K562 (cell line): ENCODE measurements at regions not wholly inside any gene's neighbourhood (a gene's known extent, or its start where the extent isn't known, plus 50 kb on each side); places are given as distances from the start of the nearest gene placed in this dataset.

Experiments
- ATAC-seq: fragments of 200-7000 bp; cut with Tn5 transposase; 3 replicates; pipeline ENCODE4 v1.9.1; 2020; ENCODE audit warnings: moderate library complexity
- BruUV-seq: library from RNA; stranded (reverse); fragments of 400-500 nt; replicated peaks from 2 replicates; lab custom pipeline; 2021; lab: Mats Ljungman, UMichigan
- CTCF ChIA-PET: fragments of 300-600 bp; formaldehyde crosslinking; extraction: SDS; loops from one replicate; lab custom pipeline; 2021; ENCODE audit warnings: low intra/inter-chr PET ratio; lab: Yijun Ruan, JAX
- POLR2A ChIA-PET: fragments of 300-600, 350-650 bp; sonication (Branson Sonifier 250); formaldehyde crosslinking; extraction: SDS; loops from one replicate; lab custom pipeline; 2021; ENCODE audit warnings: antibody characterized with exemption, inconsistent platforms; lab: Yijun Ruan, JAX
- DNase-seq, 4 experiments: peaks; one replicate each; pipeline versions ENCODE4 v3.0.0 to v3.0.0-alpha.2; 2011 to 2018; ENCODE audit warnings: low spot score in 3 of 4, mixed read lengths in 3 of 4; ENCODE audit errors: extremely low read depth in 1 of 4
- FAIRE-seq: peaks from 2 replicates; lab custom pipeline; 2011; peaks lifted over from hg19 to GRCh38; lab: Jason Lieb, UNC
- H2AFZ ChIP-seq: 2 replicates; pipeline ENCODE4 v1.6.0; 2011; ENCODE audit warnings: low read depth, low read length, control low read depth, inconsistent platforms
- H3K27ac ChIP-seq: fragments of 200-600 bp; 3 replicates; pipeline ENCODE4 v1.8.0; 2011; ENCODE audit warnings: low read depth, mild to moderate bottlenecking, control low read depth, inconsistent platforms, low read length, moderate library complexity, mixed read lengths; ENCODE audit errors: extremely low read depth
- H3K27me3 ChIP-seq, 2 experiments: fragments of 300-600 bp in 1 of 2; 2 replicates in 1 of 2; 3 replicates in 1 of 2; pipeline versions ENCODE4 v1.6.0 to v1.8.0; 2011; ENCODE audit warnings: inconsistent platforms in 2 of 2, low read length in 2 of 2, mild to moderate bottlenecking in 1 of 2, mixed read lengths in 1 of 2, moderate library complexity in 1 of 2; ENCODE audit not compliant: control insufficient read depth in 2 of 2, insufficient read depth in 2 of 2
- H3K36me3 ChIP-seq: fragments of 300-600 bp; 3 replicates; pipeline ENCODE4 v1.8.0; 2011; ENCODE audit warnings: mild to moderate bottlenecking, low read length, inconsistent platforms; ENCODE audit not compliant: control insufficient read depth, insufficient read depth
- H3K4me1 ChIP-seq, 2 experiments: fragments of 200-600 bp in 1 of 2; replicated peaks in 1 of 2; 2 replicates in 1 of 2; 3 replicates in 1 of 2; pipeline versions ENCODE4 v1.5.1 to v1.8.0; 2011; ENCODE audit warnings: inconsistent platforms in 2 of 2, low read length in 2 of 2, mild to moderate bottlenecking in 1 of 2, mixed read lengths in 1 of 2, moderate library complexity in 1 of 2; ENCODE audit not compliant: control insufficient read depth in 2 of 2, insufficient read depth in 2 of 2
- H3K4me2 ChIP-seq: 2 replicates; pipeline ENCODE4 v1.6.1; 2011; ENCODE audit warnings: low read length, control low read depth, inconsistent platforms, mixed read lengths; ENCODE audit not compliant: insufficient read depth
- H3K4me3 ChIP-seq: fragments of 200-600 bp; sonication (generic), shearing (Covaris generic); 2 replicates; pipeline ENCODE4 v1.5.1; 2016; ENCODE audit warnings: control low read depth, inconsistent platforms
- H3K79me2 ChIP-seq: fragments of 200-600 bp; 3 replicates; pipeline ENCODE4 v1.8.0; 2011; ENCODE audit warnings: low read length, inconsistent platforms; ENCODE audit not compliant: control insufficient read depth, insufficient read depth
- H3K9ac ChIP-seq, 2 experiments: 2 replicates each; pipeline versions ENCODE4 v1.6.0 to v1.6.1; 2011; ENCODE audit warnings: low read depth in 2 of 2, low read length in 2 of 2, control low read depth in 1 of 2, inconsistent platforms in 1 of 2, mild to moderate bottlenecking in 1 of 2, mixed read lengths in 1 of 2; ENCODE audit not compliant: insufficient read depth in 1 of 2
- H3K9me1 ChIP-seq: one replicate; pipeline ENCODE4 v1.6.0; 2011; ENCODE audit warnings: inconsistent platforms, mild to moderate bottlenecking, low read length, moderate library complexity; ENCODE audit not compliant: control insufficient read depth, insufficient read depth
- H3K9me3 ChIP-seq: replicated peaks from 2 replicates; pipeline ENCODE4 v1.5.1; 2011; ENCODE audit warnings: low read depth, low read length, inconsistent platforms; ENCODE audit not compliant: control insufficient read depth, insufficient read depth
- H4K20me1 ChIP-seq: replicated peaks from 2 replicates; pipeline ENCODE4 v1.6.1; 2011; ENCODE audit warnings: low read length, inconsistent platforms, mixed read lengths; ENCODE audit not compliant: control insufficient read depth, insufficient read depth
- CBFA2T2 ChIP-seq: fragments of 450-650 bp; conservative IDR thresholded peaks from 2 replicates; pipeline ENCODE4 v1.6.1; 2017; ENCODE audit warnings: mild to moderate bottlenecking
- CBFA2T3 ChIP-seq: fragments of 450-650 bp; IDR thresholded peaks from 2 replicates; pipeline ENCODE4 v1.6.1; 2017
- CXXC5 ChIP-seq: fragments of 250-450 bp; sonication (Bioruptor Pico); IDR thresholded peaks from 2 replicates; pipeline ENCODE4 v1.8.0; 2022; ENCODE audit warnings: inconsistent platforms, mild to moderate bottlenecking, moderate library complexity
- ELF2 ChIP-seq: fragments of 250-450 bp; sonication (Bioruptor Pico); IDR thresholded peaks from 2 replicates; pipeline ENCODE4 v1.5.0; 2021; ENCODE audit warnings: mild to moderate bottlenecking
- ELF4 ChIP-seq: fragments of 450-650 bp; formaldehyde crosslinking; IDR thresholded peaks from 2 replicates; pipeline ENCODE4 v1.4.0; 2022; ENCODE audit warnings: missing genetic modification characterization
- ESRRB ChIP-seq: fragments of 250-450 bp; sonication (Bioruptor Pico); IDR thresholded peaks from 2 replicates; pipeline ENCODE4 v1.5.0; 2020; ENCODE audit warnings: mild to moderate bottlenecking, moderate library complexity, borderline replicate concordance
- FOSL1 ChIP-seq: fragments of 200-800 bp; sonication (Bioruptor generic); conservative IDR thresholded peaks from 2 replicates; pipeline ENCODE4 v1.6.1; 2016; ENCODE audit warnings: missing genetic modification characterization, missing compliant biosample characterization
- FOXA3 ChIP-seq, 2 experiments: fragments of 450-650 bp in 1 of 2; sonication (generic) in 1 of 2; formaldehyde crosslinking; IDR thresholded peaks in 1 of 2; conservative IDR thresholded peaks in 1 of 2; 2 replicates each; pipeline versions ENCODE4 v1.4.0 to v1.8.0; 2020 to 2022; ENCODE audit warnings: mild to moderate bottlenecking in 2 of 2, missing genetic modification reagents in 1 of 2
- GATA2 ChIP-seq: sonication (generic); formaldehyde crosslinking; IDR thresholded peaks from 2 replicates; pipeline ENCODE4 v1.4.0; 2020; ENCODE audit warnings: mild to moderate bottlenecking, missing genetic modification reagents
- KLF16 ChIP-seq: IDR thresholded peaks from 2 replicates; pipeline ENCODE4 v1.6.1; 2016; ENCODE audit warnings: antibody characterized with exemption
- NCOR1 ChIP-seq: fragments of 450-650 bp; IDR thresholded peaks from 2 replicates; pipeline ENCODE4 v1.6.1; 2016; ENCODE audit warnings: mild to moderate bottlenecking, moderate library complexity
- PHB2 ChIP-seq: fragments of 450-650 bp; IDR thresholded peaks from 2 replicates; pipeline ENCODE4 v1.6.1; 2017; ENCODE audit warnings: low read depth
- SMARCA4 ChIP-seq: fragments of 450-650 bp; IDR thresholded peaks from 2 replicates; pipeline ENCODE4 v1.6.1; 2016
- STAT5B ChIP-seq: fragments of 250-450 bp; sonication (Bioruptor Pico); IDR thresholded peaks from 2 replicates; pipeline ENCODE4 v1.8.0; 2021; ENCODE audit warnings: mild to moderate bottlenecking, inconsistent platforms
- TCF3 ChIP-seq: sonication (generic); formaldehyde crosslinking; IDR thresholded peaks from 2 replicates; pipeline ENCODE4 v1.4.0; 2020; ENCODE audit warnings: mild to moderate bottlenecking, missing genetic modification reagents
- TEAD4 ChIP-seq, 2 experiments: sonication (generic) in 1 of 2; formaldehyde crosslinking in 1 of 2; IDR thresholded peaks; 2 replicates each; pipeline versions ENCODE4 v1.6.1 to v1.8.0; 2012 to 2022; ENCODE audit warnings: borderline replicate concordance in 1 of 2, inconsistent platforms in 1 of 2, low read length in 1 of 2, mild to moderate bottlenecking in 1 of 2, missing genetic modification reagents in 1 of 2
- ZBTB17 ChIP-seq: fragments of 450-650 bp; formaldehyde crosslinking; IDR thresholded peaks from 2 replicates; pipeline ENCODE4 v1.4.0; 2020; ENCODE audit warnings: mild to moderate bottlenecking
- ZEB2 ChIP-seq: fragments of 450-650 bp; IDR thresholded peaks from 2 replicates; pipeline ENCODE4 v1.6.1; 2016
- ZNF696 ChIP-seq: fragments of 250-450 bp; sonication (Bioruptor Pico); conservative IDR thresholded peaks from 2 replicates; pipeline ENCODE4 v1.4.0; 2020; ENCODE audit warnings: mild to moderate bottlenecking, moderate library complexity
- WGBS: fragments of 100-300 bp; shearing (Covaris generic); methylation state at CpG from one replicate; pipeline ENCODE4 v1.1.6; 2016; ENCODE audit warnings: low coverage, mixed read lengths; ENCODE audit not compliant: insufficient coverage; ENCODE audit errors: missing lambda C conversion rate; 5-methylcytosine and 5-hydroxymethylcytosine counted together
- in situ Hi-C: fragments of 300-500 bp; cut with MboI; formaldehyde crosslinking; loops from 4 replicates; pipeline ENCODE4 v1.15.0; 2018; ENCODE audit warnings: inconsistent platforms, mixed read lengths
- intact Hi-C: fragments of 100-400 bp; cut with micrococcal nuclease; formaldehyde crosslinking; loops from 2 replicates; pipeline ENCODE4 v1.14.2; 2022
- TF ChIP-seq, protein P1 (sequence below): fragments of 450-650 bp; IDR thresholded peaks from 2 replicates; pipeline ENCODE4 v1.6.1; 2016; ENCODE audit warnings: low read depth, mild to moderate bottlenecking, moderate library complexity

DNA sequence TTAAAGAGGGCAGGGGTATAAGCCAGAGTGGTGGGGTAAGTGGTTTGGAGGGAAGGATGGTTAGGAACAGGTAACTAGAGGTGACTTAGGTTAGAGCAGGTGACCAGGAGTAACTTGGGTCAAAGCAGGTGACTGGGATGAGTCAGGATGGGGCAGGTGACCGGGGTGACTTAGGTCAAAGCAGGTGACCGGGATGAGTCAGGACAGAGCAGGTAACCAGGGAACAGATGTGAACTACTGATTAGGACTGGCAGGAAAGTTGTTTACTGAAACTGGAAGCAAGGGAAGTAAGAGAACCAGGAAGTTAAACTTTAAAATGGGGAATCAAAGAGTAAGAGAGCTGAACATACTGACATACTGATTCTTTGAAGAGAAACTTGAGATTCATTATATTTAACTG lies 57.4 kb downstream of the FSCB start:
- POLR2A ChIA-PET = no interaction called here
- DNase-seq (no peak), FAIRE-seq (no peak), ATAC-seq (no peak)
- CTCF ChIA-PET = no interaction called here
- no peak overlapping the region for H3K9ac ChIP-seq
- in situ Hi-C loops (no loop called here), intact Hi-C loops (no loop called here)
- H3K27me3 ChIP-seq = no peaks in the 10 kb centered on the region
- H3K4me3 ChIP-seq = no peak overlapping the region
- H3K9me3 ChIP-seq = 0 out of 2 replicates have a peak, but pooled peaks cover 2% of the 10 kb centered on the region
- no peaks in the 10 kb centered on the region for H3K79me2 ChIP-seq
- no peaks in the 10 kb centered on the region for H4K20me1 ChIP-seq
- no peaks in the 10 kb centered on the region for H3K4me1 ChIP-seq
- no peaks in the 10 kb centered on the region for H3K9me1 ChIP-seq
- no peak overlapping the region for H3K4me2 ChIP-seq
- 9% methylated on average over 2 of the region's 2 CpGs for WGBS
- TF ChIP-seq TCF3 (CRISPR knock-in tag) (peak; percentile 33; the same call in 1 of the 2 replicates), KLF16 (no peak), ZEB2 (peak; percentile 50), FOSL1 (tag) (peak; percentile 33; the same call in 1 of the 2 replicates)
- no TSS peak for BruUV-seq
- H3K27ac ChIP-seq = no peak overlapping the region
- no peaks in the 10 kb centered on the region for H3K36me3 ChIP-seq
- H2AFZ ChIP-seq = no peak overlapping the region

DNA sequence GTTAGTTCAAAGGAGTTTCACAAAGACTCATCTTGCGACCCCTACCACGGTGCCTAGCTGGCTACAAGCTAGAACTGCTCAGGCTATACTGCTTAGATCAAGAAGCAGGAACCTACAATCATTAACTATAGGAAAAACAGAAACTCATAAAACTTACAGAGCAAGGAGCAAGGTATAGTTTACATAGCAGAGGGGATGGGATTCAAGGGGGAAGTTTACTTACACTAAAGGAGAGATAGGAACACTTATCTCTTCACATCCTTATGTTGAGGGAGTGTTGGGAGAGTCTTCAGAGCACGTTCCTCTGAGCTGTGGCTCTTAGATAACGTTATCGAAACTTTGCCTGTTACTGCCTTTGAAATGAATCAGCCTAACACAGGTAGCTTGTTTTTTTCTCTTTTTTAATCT lies 58.1 kb downstream of the FSCB start:
- ChIA-PET POLR2A (no interaction called here), CTCF (no interaction called here)
- H3K4me3 ChIP-seq = no peak overlapping the region
- intact Hi-C loops = no loop called here
- no peak overlapping the region for H3K9ac ChIP-seq
- H3K27me3 ChIP-seq = no peaks in the 10 kb centered on the region
- H4K20me1 ChIP-seq = no peaks in the 10 kb centered on the region
- in situ Hi-C loops = no loop called here
- 0% methylated on average over 5 of the region's 5 CpGs for WGBS
- BruUV-seq = no TSS peak
- no peaks in the 10 kb centered on the region for H3K79me2 ChIP-seq
- 0 out of 2 replicates have a peak, but pooled peaks cover 2% of the 10 kb centered on the region for H3K9me3 ChIP-seq
- DNase-seq (peak; percentile 35 to 53 (median 42)), ATAC-seq (peak; percentile 56; the same call in 2 of the 3 replicates), FAIRE-seq (no peak)
- H3K36me3 ChIP-seq = no peaks in the 10 kb centered on the region
- no peaks in the 10 kb centered on the region for H3K4me1 ChIP-seq
- H2AFZ ChIP-seq = no peak overlapping the region
- H3K9me1 ChIP-seq = no peaks in the 10 kb centered on the region
- H3K4me2 ChIP-seq = no peak overlapping the region
- peak overlapping the region; percentile 39; the same call in 1 of the 3 replicates for H3K27ac ChIP-seq
- TF ChIP-seq CXXC5 (CRISPR knock-in tag) (0 out of 2 replicates have a peak, but pooled peaks have one; percentile 51), TEAD4 (IDR thresholded peaks at IDR 0.05; ENCODE audit: low read length) (peak; percentile 88), TEAD4 (CRISPR knock-in tag; IDR thresholded peaks at IDR 0.05; ENCODE audit: borderline replicate concordance) (no peak), ELF2 (CRISPR knock-in tag) (no peak), ELF4 (CRISPR knock-in tag) (0 out of 2 replicates have a peak, but pooled peaks have one; percentile 56), ZBTB17 (no peak), NCOR1 (peak; percentile 86), FOXA3 (CRISPR knock-in tag; conservative IDR thresholded peaks at IDR 0.05 in 1 of 2, IDR thresholded peaks at IDR 0.05 in 1 of 2) (peak in 1 of 2 experiments; percentile 52; a peak in 1 of 4 replicates), ESRRB (CRISPR knock-in tag) (no peak), CBFA2T2 (peak; percentile 91), GATA2 (CRISPR knock-in tag) (peak; percentile 88), CBFA2T3 (peak; percentile 93), PHB2 (peak; percentile 68; the same call in 1 of the 2 replicates), ZNF696 (CRISPR knock-in tag) (no peak), STAT5B (CRISPR knock-in tag) (no peak), SMARCA4 (peak; percentile 84)
- TF ChIP-seq, protein P1, sequence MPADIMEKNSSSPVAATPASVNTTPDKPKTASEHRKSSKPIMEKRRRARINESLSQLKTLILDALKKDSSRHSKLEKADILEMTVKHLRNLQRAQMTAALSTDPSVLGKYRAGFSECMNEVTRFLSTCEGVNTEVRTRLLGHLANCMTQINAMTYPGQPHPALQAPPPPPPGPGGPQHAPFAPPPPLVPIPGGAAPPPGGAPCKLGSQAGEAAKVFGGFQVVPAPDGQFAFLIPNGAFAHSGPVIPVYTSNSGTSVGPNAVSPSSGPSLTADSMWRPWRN = peak; percentile 75; the same call in 1 of the 2 replicates
